Activated CD8-positive, alpha-beta memory T cell treated with anti-CD3 and anti-CD28 coated beads, Interleukin-2, amount 50 U/mL, for 48 hours (primary cell): ENCODE measurements at regions not wholly inside any gene's neighbourhood (a gene's known extent, or its start where the extent isn't known, plus 50 kb on each side); places are given as distances from the start of the nearest gene placed in this dataset.
"Not testable (repeated sequence)": the region's sequence is repeated elsewhere in the genome, so short reads cannot be mapped to it uniquely, and the experiment has no call there.

Experiments used
- DNase-seq: peaks from one replicate; pipeline ENCODE4 v3.0.0-alpha.2; 2020

DNA sequence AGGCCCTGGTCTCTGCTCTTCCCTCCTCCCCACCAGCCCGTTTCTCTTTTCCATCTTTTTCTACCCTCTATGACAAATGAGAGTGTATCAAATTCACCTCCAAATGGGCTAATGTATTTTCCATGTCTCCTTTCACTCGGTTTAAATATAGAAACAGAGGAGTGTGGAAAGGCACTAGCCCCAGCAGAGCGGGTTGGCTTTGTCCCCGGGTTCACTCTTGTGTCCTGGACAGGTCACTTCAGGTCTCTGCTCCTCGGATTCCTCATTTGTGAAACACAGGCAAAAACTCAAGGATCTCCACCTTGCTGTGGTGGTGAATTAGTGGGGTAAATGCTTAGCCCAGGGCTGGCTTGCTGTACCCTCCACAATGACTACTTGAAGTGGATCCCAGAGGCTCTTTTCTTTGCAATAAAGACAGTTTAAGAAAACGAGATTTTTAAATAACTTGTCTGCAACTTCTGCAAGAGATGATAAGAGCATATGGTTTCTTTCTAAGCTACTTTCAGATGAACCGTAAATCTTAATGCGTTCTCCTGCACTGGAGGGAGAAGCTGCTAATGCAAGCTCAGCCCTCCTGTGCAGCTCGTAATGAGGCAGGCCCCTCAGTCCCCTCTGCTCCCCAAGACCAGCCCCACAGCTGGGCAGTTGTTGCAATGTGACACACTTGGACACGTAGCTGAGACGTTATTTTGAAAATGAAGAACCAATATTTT is 292.9 kb downstream of the THBS2 start:
- no peak for DNase-seq

DNA sequence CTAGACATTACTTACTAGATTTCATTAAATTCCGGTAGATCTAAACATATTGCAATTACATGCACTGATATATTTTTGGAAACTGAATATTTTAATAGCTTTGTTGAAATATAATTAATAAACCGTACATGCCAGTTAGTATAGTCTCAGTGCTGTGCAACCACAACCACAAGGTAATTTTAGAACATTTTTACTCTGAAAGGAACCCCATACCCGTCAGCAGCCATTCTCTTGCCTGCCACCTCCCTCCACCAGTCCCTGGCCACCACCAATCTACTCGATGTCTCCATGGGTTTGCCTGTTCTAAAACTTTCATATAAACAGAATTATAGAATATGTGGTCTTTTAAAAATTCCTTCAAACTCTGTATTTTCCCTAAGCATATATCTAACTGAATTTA is 293.9 kb downstream of the THBS2 start:
- DNase-seq: no peak

DNA sequence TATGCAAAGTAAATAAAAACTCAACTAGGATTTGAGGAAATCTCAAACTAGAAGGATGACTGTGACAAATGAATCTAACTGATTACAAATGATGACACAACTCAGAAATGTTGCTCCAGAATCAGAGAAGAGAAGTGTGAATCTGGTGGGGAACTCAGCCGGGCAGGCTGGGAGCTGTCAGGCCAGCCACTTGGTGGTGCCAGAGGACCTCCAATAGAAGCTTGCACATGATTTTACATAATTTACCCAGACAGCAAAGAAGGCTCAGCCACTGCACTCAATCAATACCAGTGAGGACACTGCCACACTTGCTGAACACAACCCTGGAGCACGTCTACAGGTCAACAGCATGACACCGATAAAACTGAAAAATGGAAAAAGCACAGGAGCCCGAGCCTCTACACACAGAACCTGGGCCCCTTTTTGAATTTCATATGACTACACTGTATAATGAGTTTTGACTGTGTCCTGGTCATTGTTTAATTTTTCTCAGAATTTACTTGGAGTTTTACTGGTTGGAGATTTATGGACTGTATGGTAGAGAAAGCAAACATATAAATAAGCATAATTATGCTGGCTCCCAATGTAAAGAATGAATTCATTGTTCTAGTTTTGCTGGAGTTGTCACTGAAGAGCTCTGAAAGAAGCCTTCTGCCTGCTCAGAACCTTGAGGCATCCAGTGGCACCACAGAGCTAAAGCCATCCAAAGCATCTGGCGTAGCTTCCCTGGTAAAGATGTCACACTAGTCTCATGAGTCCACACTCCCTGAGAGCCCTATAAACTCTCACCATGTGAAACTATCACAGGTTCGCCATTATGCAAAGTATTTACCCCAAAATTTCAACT is 296.5 kb downstream of the THBS2 start:
- DNase-seq: no peak

DNA sequence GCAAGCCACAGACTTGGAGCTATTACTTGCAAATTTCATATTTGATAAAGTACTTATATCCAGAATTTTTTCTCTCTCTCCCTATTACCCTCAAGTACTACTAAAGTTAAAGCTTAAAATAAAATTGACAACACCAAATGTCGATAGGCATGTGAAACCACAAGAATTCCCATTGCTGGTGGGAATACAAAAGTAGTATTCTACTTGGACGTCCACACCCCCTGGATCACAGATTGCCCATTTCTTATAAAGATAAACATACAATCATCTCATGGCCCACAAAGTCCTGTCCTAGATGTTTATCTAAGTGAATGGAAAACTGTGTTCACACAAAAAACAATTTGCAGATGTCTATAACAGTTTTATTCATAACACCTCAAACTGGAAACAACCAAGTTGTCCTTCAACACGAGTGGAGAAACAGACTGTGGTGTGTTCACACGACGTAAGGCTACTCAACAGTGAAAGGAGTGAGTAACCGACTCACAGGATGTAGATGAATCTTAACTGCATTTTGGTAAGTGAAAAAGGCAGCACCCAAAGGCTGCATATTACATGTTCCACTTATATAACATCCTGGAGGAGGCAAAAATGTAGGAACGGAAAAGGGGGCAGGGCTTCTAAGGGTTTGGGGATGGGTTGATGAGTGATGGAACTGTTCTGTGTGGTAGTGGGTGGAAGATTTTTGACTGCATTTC is 297.4 kb downstream of the THBS2 start:
- DNase-seq: no peak

DNA sequence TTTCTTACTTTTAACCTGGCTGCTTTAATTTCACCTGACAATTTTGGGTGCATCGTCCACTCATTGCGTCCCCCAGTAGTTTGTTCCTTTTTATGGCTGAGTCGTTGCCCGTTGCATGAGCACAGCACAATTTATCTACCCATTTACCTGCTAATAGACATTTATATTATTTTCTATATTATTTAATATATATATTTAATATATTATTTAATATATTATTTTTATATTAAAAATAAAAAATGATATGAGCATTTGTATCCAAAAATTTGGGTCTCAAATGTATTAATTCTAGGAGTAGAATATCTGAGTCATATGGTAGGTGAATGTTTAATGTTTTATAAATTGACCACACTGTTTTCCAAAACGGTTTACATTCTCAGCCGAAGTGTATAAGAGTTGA is 300.2 kb downstream of the THBS2 start:
- no peak for DNase-seq

DNA sequence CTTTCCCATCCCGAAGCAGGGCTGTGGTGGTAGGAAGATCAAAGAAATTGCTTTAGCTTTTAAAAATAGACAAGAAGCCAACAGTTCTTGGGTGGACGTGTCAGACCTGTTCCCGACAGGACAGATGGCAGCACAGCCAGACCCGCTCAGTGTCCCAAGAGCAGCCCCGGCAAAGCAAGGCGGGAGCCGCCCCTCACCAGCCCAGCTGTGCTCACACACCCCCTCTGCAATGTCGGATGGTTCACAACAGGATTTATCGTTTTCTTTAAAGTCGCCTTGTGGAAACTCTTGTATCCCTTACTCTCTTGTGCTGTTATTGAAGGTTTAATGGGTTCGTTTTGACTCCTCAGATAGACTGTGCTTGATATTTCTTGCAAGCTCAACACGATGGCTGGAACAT is 302.4 kb downstream of the THBS2 start:
- no peak for DNase-seq

DNA sequence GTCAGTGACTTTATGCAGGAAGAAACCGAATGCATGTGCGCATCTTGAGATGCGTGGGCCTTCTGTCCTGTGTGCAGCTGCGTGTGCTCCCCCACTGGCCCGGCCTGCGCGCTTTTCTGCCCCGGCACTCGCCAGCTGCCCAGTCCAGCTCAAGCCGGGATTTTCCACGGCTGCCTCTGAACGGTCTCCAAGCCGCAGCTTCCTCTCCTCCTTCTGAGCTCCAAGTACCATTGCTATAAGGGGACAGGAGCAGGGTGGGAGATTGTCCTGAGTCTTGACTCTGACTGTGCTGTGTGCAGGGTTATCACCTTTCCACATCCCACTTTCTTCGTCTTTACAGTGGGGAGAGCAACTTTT is 302.8 kb downstream of the THBS2 start:
- DNase-seq: no peak

DNA sequence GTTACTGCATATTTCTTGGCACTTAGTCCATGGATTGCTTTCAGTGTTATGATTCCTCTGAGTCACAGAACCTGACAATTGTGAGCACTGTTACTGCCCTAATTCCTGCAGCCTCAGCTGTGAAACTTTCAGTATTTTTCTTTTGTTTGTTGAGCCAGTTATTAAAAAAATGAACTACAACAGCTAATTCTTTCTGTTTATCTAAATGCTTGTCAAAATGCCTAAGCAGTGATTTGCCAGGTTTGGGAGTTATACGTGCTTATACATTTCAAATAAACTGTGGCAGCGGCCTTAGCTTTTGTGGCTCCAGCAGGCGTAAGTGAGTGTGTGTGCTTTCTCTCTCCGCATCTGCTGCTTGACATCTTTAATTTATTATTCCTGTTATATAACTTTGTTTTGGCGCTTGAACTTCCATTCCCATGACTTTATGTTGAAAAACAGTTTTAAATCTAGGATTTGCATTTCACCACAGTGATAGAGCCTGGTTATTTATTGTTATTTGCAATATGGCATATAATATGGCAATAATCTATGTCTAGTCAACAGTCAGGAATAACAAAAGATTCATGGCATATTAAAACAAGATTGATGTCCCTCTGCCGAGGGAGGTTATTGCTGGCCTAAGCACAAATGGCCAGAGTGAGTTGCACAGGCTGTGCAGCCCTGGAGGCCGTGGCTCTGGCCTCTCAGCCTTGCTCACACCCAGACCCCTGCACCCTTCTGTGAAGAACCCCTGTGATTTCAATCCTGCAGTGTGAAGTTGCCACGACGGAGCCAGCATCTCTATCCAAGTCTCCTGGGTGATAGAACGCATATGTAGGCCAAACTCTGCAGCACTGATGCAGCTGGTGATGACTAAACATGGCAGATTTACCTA is 303.4 kb downstream of the THBS2 start:
- DNase-seq: no peak

DNA sequence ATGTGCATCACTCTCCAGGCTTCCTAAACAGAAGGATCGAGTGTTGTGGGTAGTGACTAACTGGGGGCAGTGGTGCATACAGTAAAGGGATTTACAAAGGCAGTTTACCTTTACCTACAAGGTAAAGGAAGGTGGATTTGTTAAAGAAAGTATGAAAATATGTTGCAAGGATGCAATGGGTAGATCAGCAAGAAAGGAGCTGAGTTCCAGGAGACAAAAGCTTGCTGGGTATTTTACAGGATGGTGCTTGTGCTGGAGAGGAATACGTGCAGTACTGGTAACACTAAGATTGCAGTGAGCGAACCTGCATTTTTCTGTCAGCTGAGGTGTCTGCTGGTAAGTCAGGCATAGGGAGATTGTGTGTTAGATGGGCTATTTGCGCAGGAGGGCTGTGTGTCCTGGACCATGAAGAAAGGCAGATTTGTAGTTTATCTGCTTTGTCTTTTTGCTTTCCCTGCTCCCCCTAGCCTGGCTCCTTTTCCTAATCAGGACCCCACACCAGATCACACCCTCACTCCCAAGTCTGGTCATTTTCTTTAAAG is 304.6 kb downstream of the THBS2 start:
- DNase-seq: no peak

DNA sequence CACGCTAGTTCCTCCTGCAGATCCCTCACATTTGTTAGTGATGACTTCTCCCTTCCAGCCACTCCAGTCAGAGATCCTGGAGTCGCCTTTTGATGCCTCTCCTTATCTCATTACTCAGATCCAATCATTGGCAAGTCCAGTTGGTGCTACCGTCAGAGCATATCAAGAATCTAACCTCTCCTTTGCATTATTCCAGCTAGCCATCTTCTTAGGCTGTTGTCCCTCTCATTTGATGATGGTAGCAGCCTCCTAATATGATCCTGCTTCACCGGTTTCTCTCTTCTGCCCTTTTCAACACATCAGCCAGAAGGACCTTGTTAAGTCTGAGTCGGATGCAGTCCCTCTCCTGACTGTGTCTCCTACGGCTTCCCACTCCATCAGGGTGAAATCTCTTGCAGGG is 305.6 kb downstream of the THBS2 start:
- no peak for DNase-seq

DNA sequence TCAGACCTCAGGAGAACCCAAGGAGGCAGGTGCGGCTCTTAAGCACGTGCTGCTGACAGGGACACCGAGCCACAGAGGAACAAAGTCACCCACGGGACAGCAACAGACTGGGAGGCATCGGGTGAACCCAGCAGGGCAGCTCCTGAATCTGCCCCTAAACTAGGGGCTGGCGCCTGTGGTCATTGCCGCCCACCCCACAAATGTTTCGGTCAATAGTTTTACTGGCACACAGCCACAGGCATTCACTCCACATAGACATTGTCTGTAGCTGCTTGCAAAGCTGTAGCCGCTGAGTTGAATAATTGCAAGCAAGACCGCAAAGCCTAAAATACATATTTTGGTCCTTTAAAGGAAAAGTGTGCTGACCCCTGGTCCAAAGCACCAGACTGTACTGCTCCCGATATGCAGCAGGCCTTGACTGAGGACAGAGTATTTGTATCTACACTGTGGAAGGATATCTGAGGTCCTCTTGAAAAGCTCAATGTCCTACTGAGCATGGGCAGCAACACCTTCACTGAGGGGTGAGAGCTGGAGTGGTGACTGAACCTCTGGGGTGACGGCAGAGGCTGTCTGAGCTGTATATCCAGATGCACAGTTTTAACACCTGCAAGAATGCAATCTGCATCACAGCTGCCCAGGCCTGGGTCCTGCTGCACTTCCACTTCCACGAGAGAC is 310.3 kb downstream of the THBS2 start:
- DNase-seq: no peak

DNA sequence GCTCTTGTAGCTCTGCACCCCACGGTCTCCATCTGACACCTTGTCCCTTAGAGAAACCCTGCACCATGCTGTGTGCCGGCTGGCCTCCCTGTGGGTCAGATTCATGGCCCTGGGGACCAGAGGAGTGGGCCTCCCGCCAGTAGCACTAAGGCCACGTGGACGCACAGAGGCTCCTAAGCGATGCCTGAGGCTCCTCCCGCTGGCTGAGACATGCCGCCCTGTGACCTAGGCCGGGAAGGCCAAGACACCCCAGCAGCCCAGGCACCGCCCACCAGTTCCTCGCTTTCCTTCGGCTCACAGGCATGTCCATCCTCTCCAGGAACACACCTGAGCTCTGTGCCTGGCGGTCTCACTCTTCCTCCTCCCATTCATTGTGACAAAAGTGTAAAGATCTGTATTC is 311.0 kb downstream of the THBS2 start:
- DNase-seq: no peak

DNA sequence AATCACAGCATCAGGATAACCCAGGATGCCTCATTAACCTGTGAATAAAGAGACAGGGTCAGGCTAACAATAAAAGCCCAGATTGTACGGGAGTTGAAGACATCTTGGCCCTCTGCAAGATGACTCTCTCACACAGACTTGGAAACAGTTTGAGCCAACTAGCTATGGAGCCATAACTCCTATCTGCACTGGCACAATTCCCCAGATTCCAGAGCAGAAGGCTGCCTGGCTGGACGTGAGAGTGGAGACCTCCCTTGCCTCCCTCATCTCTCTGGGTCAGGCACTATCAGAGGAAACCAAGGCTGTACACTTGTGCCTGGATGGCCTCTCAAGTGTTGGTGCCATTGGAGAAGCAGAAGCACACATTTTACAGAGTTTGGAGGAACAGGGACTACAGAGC is 312.6 kb downstream of the THBS2 start:
- no peak for DNase-seq

DNA sequence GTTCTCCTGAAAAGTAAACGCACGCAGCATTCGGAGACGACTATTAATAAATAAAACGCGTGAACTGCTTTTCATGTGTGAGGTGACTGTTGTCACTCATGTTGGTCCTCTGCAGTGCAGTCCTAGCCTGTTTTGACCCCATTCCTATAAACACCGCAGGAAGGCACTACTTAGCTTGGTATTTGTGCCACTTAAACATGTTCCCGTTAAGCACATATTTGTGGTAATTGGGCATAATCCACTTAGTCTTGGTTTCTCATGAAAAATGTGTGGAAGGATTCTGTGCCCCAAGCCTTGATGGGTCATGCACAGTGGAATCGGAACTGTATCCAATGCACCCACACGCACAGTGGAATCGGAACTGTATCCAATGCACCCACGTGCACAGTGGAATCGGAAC is 313.9 kb downstream of the THBS2 start:
- no peak for DNase-seq

DNA sequence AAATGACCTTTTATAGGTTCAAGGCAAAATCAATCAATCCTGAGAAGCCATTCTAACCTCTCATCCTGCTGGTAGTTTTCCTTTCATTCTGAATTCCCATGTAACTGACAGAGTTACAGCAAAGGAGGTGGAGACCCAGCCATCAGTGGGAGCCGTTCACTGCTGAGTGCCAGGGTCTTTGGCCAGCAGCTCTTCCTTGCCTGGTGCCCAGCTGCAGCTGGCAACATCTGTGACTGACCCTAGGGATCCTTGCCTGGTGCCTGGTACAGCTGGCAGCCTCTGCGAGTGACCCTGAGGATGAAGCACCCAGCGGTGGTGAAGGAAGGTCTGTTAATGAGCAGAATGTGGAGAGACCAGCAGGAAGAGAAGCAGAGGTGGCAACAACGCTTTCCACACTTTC is 314.6 kb downstream of the THBS2 start:
- DNase-seq: no peak

DNA sequence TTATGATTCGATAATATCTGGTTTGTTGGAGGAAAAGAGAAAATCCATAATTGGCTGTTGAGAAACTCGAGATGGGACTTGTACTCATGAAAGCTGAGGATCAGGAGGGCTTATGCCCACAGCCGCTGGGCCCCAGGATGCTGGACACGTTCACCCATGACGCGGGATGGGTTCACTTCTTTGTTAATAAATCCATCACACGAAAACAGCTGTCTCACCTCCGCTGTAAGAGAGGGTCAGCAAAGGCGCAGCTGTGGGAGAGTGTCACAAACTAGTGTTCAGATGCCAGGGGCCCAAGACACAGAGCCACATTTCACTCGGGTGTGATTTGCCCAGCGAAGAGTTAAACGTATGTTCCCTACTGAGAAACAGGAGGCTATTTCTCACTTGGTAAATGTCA is 315.1 kb downstream of the THBS2 start:
- DNase-seq: no peak

DNA sequence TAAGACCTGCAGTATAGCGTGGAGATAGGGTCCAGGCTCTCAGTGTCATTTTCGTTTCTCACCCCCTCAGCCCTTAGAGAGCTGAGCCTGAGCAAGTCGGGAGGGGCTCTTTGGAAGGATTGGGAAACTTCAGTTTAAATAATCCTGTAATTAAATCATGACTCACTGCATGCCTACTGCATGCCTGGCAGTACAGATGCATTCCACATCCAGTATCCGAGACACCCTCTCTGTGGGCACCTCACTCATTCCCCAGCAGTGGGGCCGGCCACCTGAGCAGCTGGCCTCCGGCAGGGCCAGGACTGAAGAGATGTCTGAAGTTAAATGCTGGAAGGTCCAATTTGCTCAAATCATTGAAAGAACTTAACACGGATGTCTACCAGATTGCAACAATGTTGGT is 316.6 kb downstream of the THBS2 start:
- no peak for DNase-seq

DNA sequence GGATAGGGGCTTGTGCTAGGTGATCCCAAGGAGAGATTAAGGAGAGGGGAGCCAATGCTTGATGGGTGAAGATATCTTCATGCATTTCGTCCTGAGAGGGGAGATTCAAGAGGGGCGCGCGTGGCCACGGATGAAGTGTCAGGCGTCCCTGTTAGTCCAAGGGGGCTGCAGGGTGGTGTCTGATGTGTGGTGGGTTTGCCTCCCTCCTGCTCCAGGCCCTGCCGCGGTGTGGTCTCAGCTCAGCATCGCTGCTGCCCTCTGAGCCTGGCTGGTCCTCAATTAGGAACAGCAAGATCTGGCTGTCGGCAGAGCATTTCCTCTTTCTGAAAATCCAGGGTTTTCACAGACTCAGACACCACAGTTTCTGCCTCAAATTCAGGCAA is 318.0 kb downstream of the THBS2 start:
- no peak for DNase-seq

DNA sequence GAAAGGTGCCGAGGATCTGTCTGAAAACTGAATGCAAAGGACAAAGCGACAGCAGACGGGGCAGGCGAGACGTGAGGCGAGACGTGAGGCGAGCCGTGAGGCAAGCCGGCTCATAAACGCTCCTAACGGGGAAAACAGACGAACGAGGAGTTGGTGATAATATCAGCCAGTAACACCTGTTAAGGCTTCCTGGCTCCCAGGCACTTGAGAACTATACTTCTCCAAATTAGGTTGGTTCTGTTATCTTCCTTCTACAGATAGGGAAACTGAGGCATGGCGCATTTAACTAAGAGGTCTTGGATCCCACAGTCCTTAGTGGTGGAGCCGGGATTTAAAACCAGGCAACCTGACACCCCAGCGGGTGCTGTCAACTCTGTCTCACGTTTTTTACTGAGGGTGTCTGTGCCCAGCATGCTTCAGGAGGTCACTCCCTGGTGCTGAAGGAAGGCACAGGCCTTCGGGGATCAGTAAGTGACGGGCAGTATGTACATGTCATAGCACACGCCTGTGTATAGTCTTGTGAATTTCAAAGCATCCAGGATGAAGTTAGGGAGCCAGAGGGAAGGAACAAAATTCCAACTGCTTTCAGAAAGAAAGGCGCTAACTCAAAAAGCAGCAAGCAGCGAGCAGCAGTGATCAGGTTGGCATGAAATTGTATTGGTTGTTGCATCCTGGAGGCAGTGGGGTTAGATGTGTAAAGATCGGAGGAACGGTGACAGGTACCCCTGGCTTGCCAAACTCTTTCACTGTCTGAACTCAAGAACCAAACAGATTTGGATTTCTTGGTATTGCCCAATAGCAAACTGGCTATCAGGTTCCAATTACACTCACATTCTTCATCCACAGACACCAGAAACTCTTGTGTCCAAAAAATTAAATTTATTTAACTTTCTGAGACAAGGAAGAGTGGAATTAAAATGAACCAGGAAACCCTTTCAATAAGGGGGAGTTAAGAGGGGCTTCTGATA is 318.7 kb downstream of the THBS2 start:
- DNase-seq: no peak

DNA sequence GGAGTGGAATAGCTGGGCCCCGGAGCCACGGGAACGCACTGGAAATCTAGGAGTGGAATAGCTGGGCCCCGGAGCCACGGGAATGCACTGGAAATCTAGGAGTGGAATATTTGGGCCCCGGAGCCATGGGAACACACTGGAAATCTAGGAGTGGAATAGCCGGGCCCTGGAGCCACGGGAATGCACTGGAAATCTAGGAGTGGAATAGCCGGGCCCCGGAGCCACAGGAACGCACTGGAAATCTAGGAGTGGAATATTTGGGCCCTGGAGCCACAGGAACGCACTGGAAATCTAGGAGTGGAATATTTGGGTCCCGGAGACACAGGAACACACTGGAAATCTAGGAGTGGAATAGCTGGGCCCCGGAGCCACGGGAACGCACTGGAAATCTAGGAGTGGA is 321.5 kb downstream of the THBS2 start:
- not testable (repeated sequence) for DNase-seq

DNA sequence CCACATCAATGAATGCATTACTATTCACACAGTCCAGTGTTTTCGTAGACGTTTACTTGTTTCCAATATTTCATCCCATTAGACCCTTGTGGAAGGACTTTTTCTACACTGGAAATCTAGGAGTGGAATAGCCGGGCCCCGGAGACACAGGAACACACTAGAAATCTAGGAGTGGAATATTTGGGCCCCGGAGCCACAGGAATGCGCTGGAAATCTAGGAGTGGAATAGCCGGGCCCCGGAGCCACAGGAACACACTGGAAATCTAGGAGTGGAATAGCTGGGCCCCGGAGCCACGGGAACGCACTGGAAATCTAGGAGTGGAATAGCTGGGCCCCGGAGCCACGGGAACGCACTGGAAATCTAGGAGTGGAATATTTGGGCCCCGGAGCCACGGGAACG is 322.6 kb downstream of the THBS2 start:
- not testable (repeated sequence) for DNase-seq
